Hematopoietic multipotent progenitor cell treated with erythropoietin and hydrocortisone succinate and interleukin-3 and kit ligand, for 6 days (in vitro differentiated cells): ENCODE measurements at regions not wholly inside any gene's neighbourhood (a gene's known extent, or its start where the extent isn't known, plus 50 kb on each side); places are given as distances from the start of the nearest gene placed in this dataset.

Source experiments
- DNase-seq: peaks from one replicate; pipeline ENCODE4 v3.0.0-alpha.2; 2015

GRCh38 chr4:181688872-181689271, 554.3 kb upstream of the TENM3 start:
- DNase-seq = no peak

GRCh38 chr4:181690498-181690897, 552.7 kb upstream of the TENM3 start:
- no peak for DNase-seq

GRCh38 chr4:181692965-181693364, 550.2 kb upstream of the TENM3 start:
- DNase-seq = no peak

GRCh38 chr4:181693517-181693916, 549.7 kb upstream of the TENM3 start:
- DNase-seq = no peak

GRCh38 chr4:181698221-181698620, 545.0 kb upstream of the TENM3 start:
- no peak for DNase-seq

- no peak for DNase-seq
These were observed 542.0 kb upstream of the TENM3 start for GRCh38 chr4:181701214-181701613.

GRCh38 chr4:181701894-181702293, 541.3 kb upstream of the TENM3 start:
- DNase-seq = no peak

GRCh38 chr4:181702864-181703495, 540.2 kb upstream of the TENM3 start:
- no peak for DNase-seq

GRCh38 chr4:181710143-181710542, 533.1 kb upstream of the TENM3 start:
- no peak for DNase-seq

GRCh38 chr4:181711387-181711786, 531.8 kb upstream of the TENM3 start:
- no peak for DNase-seq

GRCh38 chr4:181728305-181728966, 514.8 kb upstream of the TENM3 start:
- no peak for DNase-seq

GRCh38 chr4:181731900-181732299, 511.3 kb upstream of the TENM3 start:
- DNase-seq = no peak

- no peak for DNase-seq
These were observed 505.5 kb upstream of the TENM3 start for GRCh38 chr4:181737744-181738143.

GRCh38 chr4:181739031-181739430, 504.2 kb upstream of the TENM3 start:
- no peak for DNase-seq

GRCh38 chr4:181741513-181741912, 501.7 kb upstream of the TENM3 start:
- no peak for DNase-seq

GRCh38 chr4:181745933-181746625, 497.1 kb upstream of the TENM3 start:
- DNase-seq = no peak

- DNase-seq = no peak
These were observed 494.6 kb upstream of the TENM3 start for GRCh38 chr4:181748581-181748980.

GRCh38 chr4:181752516-181752915, 490.7 kb upstream of the TENM3 start:
- DNase-seq = no peak

GRCh38 chr4:181753207-181753606, 490.0 kb upstream of the TENM3 start:
- DNase-seq = no peak

GRCh38 chr4:181755846-181756245, 487.4 kb upstream of the TENM3 start:
- no peak for DNase-seq

GRCh38 chr4:181756451-181757095, 486.6 kb upstream of the TENM3 start:
- DNase-seq = no peak

GRCh38 chr4:181757098-181757497, 486.1 kb upstream of the TENM3 start:
- no peak for DNase-seq

- no peak for DNase-seq
These were observed 485.1 kb upstream of the TENM3 start for GRCh38 chr4:181757910-181758660.
